ENCODE measurements at regions not wholly inside any gene's neighbourhood (a gene's known extent, or its start where the extent isn't known, plus 50 kb on each side); places are given as distances from the start of the nearest gene placed in this dataset.

- H3K36me3 ChIP-seq, result no peaks in the 10 kb centered on the region
- H3K9me3 ChIP-seq, result no peaks in the 10 kb centered on the region
- no peaks in the 10 kb centered on the region for H3K27me3 ChIP-seq
- no peak for DNase-seq
- intact Hi-C loops (cut with DNase I), result no loop called here
- no peaks in the 10 kb centered on the region for H3K4me1 ChIP-seq
- no peak overlapping the region for H3K4me3 ChIP-seq
- 77 to 87% methylated on average over 4 of the region's 4 CpGs for WGBS, 2 donors
- TF ChIP-seq CTCF (IDR thresholded peaks at IDR 0.05) (no peak), POLR2A (IDR thresholded peaks at IDR 0.05) (no peak)
- no peak overlapping the region for H3K27ac ChIP-seq
These were observed 340.1 kb upstream of the RPS6KA3 start for GRCh38 chrX:20606831-20607230.

GRCh38 chrX:20596856-20597255 is 330.1 kb upstream of the RPS6KA3 start:
- Histone ChIP-seq H3K27me3 (no peaks in the 10 kb centered on the region), H3K36me3 (no peaks in the 10 kb centered on the region), H3K9me3 (no peaks in the 10 kb centered on the region), H3K4me3 (no peak overlapping the region), H3K27ac (no peak overlapping the region), H3K4me1 (no peaks in the 10 kb centered on the region)
- TF ChIP-seq CTCF (IDR thresholded peaks at IDR 0.05) (no peak), EP300 (IDR thresholded peaks at IDR 0.05) (no peak), POLR2A (IDR thresholded peaks at IDR 0.05) (no peak), POLR2AphosphoS5 (IDR thresholded peaks at IDR 0.05) (no peak)
- intact Hi-C loops (cut with DNase I), result no loop called here
- 80 to 83% methylated on average over 2 of the region's 2 CpGs for WGBS, 2 donors
- no peak for DNase-seq

GRCh38 chrX:20595928-20596575 is 329.3 kb upstream of the RPS6KA3 start:
- intact Hi-C loops (cut with DNase I), result no loop called here
- TF ChIP-seq POLR2AphosphoS5 (IDR thresholded peaks at IDR 0.05) (no peak), EP300 (IDR thresholded peaks at IDR 0.05) (no peak), POLR2A (IDR thresholded peaks at IDR 0.05) (no peak), CTCF (IDR thresholded peaks at IDR 0.05) (no peak)
- DNase-seq, result no peak

GRCh38 chrX:20594985-20595384 is 328.3 kb upstream of the RPS6KA3 start:
- Histone ChIP-seq H3K27me3 (no peaks in the 10 kb centered on the region), H3K9me3 (no peaks in the 10 kb centered on the region), H3K36me3 (no peaks in the 10 kb centered on the region), H3K4me1 (no peaks in the 10 kb centered on the region), H3K4me3 (no peak overlapping the region), H3K27ac (no peak overlapping the region)
- 53 to 62% methylated on average over 2 of the region's 2 CpGs for WGBS, 2 donors
- DNase-seq, result no peak
- intact Hi-C loops (cut with DNase I), result no loop called here
- TF ChIP-seq POLR2AphosphoS5 (IDR thresholded peaks at IDR 0.05) (no peak), EP300 (IDR thresholded peaks at IDR 0.05) (no peak), POLR2A (IDR thresholded peaks at IDR 0.05) (no peak), CTCF (IDR thresholded peaks at IDR 0.05) (no peak)

More at GRCh38 chrX:20595928-20596575, 329.3 kb upstream of the RPS6KA3 start:
- Histone ChIP-seq H3K27ac (no peak overlapping the region), H3K9me3 (no peaks in the 10 kb centered on the region), H3K4me1 (no peaks in the 10 kb centered on the region), H3K4me3 (no peak overlapping the region), H3K36me3 (no peaks in the 10 kb centered on the region), H3K27me3 (no peaks in the 10 kb centered on the region)
- WGBS, 2 donors, result 64 to 66% methylated on average over 6 of the region's 6 CpGs

GRCh38 chrX:20593836-20594235 is 327.1 kb upstream of the RPS6KA3 start:
- Histone ChIP-seq H3K36me3 (no peaks in the 10 kb centered on the region), H3K4me3 (no peak overlapping the region), H3K27me3 (no peaks in the 10 kb centered on the region), H3K27ac (no peak overlapping the region), H3K4me1 (no peaks in the 10 kb centered on the region), H3K9me3 (no peaks in the 10 kb centered on the region)
- intact Hi-C loops (cut with DNase I), result no loop called here
- TF ChIP-seq POLR2A (IDR thresholded peaks at IDR 0.05), result no peak
- TF ChIP-seq POLR2AphosphoS5 (IDR thresholded peaks at IDR 0.05), result no peak
- no peak for TF ChIP-seq EP300 (IDR thresholded peaks at IDR 0.05)
- TF ChIP-seq CTCF (IDR thresholded peaks at IDR 0.05), result no peak
- WGBS, 2 donors, result 66 to 77% methylated on average over 2 of the region's 2 CpGs
- DNase-seq, result no peak

Data from sigmoid colon (tissue), 6 donors.